Dedifferentiated amniotic fluid mesenchymal stem cell (primary cell): ENCODE measurements at regions not wholly inside any gene's neighbourhood (a gene's known extent, or its start where the extent isn't known, plus 50 kb on each side); places are given as distances from the start of the nearest gene placed in this dataset.
A peak's percentile ranks its signal among the peaks of the same experiment; 100 is the strongest.
"Not testable (repeated sequence)": the region's sequence is repeated elsewhere in the genome, so short reads cannot be mapped to it uniquely, and the experiment has no call there.

Experiments used
- DNase-seq: peaks from one replicate; pipeline ENCODE4 v3.0.0-alpha.2; 2016; ENCODE audit errors: extremely low spot score

DNA sequence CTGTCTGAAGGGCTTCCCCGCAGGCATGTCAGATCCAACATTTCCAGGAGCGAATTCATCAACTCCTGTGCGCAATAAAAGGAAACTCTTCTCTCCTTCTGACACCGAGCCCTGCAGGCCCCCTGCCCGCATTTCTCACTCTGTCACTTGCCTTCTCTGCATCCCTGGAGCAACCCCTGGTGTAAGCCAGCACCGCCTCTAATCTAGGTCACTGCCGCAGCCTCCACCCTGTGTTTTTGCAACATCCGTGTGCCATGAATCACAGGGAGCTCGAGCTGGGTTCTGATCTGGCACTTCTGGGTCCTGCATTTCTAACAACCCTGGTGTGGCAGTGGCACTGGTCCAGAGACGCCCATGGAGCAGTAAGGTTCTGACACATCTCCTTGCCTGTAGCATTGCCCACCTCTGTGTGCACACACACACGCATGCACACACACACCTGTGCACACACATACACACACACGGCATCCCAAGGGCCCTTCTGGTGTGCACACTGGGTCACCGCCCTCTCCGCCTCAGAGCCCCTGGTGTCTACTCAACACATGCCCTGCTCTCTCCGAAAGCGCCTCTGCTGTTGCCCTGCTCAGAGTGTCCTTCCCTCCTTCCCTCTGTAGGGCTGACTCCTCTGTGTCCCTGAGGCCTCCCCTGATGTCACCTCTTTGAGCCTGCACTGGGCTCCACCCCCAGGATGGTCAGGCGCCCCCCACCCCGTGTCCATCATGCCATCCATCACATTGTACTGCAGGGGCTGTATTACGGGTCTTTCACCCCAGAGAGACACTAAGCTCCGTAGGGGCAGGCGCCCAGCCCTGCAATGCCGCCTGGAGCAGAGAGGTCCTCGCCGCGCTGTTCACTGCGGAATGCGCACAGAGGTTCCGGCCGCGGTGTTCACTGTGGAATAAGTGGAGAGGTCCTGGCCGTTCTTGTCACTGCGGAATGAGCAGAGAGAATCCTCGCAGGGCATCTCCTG is 111.4 kb upstream of the SFSWAP start:
- no peak for DNase-seq

DNA sequence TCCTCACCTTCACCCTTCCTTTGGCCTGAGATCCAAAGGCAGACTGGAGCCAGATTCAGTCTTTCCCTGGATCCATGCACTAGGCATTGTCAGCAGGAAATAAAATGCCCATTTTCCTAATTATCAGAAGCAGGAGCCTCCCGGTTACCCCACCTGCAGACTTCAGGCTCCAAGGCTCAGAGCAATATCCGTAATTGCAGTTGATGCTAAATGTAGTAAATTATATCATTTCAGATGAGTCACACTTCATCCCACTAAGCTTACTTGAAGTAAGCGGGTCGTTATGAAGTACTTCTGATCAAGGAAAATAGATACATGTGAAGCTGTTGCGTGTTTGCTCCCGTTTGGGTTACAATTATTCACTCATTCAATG is 110.7 kb upstream of the SFSWAP start:
- no peak for DNase-seq

DNA sequence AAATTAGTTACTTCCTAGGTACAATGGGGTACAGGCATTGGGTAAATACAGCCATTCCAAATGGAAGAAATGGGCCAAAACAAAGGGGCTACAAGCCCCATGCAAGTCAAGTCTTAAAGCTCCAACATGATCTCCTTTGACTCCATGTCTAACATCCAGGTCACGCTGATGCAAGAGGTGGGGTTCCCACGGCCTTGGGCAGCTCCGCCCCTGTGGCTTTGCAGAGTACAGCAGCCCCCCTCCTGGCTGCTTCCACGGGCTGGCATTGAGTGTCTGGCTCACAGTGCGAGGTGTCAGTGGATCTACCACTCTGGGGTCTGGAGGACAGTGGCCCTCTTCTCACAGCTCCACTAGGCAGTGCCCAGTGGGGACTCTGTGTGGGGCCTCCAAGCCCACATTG is 109.4 kb upstream of the SFSWAP start:
- DNase-seq, result not testable (repeated sequence)

DNA sequence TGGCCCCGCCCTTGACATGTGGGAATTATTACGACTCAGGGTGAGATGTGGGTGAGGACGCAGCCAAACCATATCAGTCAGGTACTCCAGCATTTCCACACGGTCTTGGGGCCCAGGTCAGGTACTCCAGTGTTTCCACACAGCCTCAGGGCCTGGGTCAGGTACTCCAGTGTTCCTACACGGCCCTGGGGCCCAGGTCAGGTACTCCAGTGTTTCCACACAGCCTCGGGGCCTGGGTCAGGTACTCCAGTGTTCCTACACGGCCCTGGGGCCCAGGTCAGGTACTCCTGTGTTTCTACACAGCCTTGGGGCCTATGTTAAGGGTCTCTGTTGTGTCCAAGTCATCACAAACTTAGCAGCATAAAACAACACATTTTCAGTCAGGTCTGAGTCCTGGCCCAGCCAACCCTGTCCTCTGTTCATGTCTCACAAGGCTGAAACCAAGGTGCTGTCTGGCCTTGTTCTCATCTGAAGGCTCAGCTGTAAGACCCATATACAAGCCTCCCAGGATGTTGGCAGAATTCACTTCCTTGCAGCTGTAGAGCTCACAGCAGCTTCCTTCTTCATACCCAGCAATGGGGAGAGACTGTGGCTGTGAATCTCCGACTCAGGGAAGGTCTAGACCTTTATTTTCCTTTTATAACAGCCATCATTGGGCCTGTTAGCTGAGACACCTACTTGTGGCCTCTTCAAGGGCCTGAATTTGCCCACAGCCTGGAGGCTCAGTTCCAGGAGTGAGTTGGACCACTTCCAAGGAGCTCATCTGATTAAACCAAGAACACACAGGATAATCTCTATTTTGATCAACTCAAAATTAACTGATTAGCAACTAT is 107.6 kb upstream of the SFSWAP start:
- DNase-seq, result no peak

DNA sequence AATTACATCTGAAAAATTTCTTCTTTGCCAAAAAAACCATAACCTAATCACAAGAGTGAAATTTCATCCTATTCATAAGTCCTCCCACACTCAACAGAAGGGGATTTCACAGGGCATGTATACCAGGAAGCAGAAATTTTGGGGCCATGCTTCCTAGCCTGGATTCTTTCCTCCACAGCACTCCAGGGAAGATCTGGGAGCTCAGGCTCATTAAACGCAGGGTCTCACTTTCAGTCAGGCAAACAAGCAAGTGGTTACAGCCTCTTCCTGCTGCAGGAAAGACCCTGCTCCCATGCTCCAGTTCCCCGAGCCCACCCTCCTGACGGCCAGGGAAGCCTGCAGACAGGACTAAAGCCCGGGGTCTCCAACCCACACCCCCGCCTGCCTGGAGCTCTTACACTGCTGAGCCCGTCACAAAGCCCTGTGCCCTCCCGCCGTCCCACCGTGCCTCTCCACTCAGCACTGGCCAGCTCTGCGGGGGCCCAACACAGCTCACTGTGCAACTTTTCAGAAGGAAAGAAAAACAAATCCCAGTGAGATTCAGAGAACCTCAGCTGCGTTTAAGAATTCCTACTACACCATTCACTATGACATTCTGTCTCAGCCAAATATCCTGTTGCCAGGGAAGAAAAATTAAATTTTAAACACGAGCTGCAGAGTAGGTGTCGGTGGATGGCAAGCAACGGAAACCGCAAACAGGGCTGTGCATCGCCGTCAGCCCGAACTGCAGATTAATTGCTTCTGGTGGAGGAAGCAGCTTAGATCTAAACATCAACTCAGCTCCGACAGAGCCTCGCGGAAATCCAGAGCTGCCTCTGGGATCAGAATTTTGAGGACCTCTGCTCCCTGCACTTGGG is 106.7 kb upstream of the SFSWAP start:
- DNase-seq, result no peak

DNA sequence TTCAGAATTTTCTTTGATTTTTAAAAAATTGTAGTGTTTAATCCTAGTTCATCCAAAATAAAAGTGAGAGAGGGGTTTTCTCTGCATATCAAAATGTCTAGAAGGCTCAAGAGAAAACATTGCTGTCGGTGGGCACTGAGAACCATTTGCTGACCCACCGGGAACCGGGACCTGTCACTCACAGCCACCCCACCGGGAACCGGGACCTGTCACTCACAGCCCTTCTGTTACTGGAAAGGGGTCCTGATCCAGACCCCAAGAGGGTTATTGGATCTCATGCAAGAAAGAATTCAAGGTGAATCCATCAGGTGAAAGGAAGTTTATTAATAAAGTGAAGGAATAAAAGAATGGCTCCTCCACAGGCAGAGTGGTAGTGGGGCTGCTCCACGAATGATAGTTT is 106.0 kb upstream of the SFSWAP start:
- DNase-seq, result no peak

DNA sequence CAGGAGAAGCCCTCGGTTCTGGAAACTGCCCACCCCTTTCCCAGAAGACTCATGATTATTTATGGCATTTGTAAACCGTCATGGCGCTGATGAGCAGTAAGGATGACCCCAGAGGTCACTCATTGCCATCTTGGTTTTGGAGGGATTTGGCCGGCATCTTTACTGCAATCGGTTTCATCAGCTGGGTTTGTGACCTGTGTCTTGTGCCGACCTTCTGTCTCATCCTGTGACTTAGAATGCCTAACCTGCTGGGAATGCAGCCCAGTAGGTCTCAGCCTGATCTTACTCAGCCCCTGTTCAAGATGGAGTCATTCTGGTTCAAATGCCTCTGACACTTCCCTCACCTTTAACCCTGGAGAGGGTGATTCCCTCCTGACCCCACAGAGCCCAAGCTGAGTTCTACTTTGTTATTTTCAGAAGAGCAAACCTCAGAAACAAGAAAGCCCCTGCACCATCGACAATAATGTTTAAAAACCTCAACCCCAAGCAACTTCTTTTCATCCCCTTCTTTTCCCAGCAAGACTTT is 105.5 kb upstream of the SFSWAP start:
- no peak for DNase-seq

DNA sequence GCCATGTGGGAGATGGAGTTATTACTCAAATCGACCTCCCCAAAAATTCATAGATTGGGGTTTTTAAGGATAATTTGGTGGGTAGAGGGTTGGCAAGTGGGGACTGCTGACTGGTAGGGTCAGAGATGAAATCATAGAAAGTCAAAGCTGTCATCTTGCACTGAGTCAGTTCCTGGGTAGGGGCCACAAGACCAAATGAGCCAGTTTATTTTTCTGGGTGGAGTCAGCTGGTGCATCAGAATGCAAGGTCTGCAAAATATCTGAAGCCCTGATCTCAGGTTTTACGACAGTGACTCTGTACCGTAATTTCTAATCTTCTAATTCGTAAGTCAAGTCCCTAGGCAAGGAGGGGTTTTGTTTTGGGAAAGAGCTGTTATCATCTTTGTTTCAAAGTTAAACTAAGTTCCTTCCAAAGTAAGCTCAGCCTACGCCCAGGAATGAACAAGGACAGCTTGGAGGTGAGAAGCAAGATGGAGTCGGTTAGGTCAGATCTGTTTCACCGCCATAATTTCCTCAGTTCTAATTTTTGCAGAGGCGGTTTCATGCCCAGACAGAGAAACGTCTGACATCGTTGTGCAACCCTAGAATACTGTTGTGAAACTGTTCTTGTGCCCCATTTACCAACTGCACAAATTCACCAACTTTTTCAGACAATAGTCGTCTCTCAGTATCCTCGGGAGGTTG is 104.5 kb upstream of the SFSWAP start:
- no peak for DNase-seq

DNA sequence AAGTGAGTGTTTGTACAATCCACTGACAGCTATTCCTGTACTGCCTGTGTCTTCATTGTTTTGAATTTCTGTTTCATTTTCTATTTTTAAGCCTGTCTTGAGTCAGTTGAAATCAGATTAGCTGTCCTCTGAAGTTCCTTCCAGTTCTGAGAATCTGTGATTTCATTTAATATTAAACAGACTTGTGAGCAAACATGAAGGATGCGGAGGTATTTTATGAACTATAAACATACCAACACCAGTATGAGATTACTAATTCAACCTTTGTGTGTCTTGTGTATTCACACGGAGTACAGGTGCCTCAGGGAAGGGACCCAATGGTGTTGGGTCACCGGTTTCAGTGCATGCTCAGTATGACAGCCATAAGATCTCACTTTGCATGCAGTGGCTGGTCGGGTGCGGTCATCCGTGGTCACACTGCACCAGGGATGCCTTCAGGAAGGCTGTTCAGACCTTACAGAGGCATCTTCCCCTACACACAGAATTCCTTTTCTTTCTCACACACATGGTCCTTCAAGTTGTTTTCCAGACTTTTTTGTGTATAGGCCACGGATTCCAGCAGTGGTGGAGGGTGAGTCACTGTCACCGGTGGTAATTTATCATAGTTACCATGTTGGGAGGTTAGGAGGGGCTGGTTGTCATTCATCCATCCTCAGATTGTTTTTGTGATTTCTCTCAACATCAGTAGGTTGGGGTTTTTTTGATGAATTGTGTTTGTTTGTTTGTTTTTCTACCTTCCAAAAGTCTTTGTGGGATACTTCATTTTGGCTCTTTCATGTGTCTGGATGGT is 103.0 kb upstream of the SFSWAP start:
- no peak for DNase-seq

DNA sequence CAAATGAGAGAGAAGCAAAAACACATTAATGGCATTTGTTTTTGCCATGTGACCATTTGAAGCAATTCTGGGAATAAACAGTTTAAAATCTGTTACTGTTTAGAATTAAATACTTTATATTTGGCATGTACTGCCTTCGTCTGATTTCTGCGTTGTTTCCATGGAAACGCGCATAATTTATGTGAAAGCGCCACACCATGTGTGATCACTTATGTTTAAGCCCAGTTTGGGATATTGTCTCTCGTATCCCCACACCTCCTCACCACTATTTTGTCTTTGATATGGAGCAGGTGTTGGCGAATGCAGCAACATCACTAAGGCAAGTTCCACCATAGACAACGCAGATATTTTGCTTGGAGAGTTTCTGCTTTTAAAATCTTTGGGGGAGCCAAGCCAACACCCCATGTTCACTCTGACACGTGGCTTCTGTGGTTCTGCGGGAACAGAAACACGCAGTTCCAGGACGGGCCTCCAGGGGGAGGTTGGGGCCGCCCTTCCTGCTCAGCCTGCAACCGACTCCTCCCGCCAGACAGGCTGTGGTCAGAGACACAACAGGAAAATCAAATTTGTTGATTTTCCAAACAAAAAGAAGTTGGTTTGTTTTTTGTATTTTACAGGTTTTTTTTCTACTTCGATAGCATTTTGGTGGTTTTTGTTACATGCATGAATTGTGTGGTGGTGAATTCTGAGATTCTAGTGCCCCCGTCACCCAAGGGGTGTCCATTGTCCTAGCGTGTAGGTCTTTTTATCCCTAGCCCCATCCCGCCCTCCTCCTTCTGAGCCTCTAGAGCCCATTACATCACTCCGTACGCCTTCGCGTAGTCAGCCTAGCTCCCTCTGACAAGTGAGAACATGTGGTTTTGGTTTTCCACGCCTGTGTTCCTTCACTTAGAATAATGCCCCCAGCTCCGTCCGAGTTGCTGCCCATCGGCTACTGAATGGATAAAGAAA is 101.9 kb upstream of the SFSWAP start:
- DNase-seq, result peak; percentile 54

DNA sequence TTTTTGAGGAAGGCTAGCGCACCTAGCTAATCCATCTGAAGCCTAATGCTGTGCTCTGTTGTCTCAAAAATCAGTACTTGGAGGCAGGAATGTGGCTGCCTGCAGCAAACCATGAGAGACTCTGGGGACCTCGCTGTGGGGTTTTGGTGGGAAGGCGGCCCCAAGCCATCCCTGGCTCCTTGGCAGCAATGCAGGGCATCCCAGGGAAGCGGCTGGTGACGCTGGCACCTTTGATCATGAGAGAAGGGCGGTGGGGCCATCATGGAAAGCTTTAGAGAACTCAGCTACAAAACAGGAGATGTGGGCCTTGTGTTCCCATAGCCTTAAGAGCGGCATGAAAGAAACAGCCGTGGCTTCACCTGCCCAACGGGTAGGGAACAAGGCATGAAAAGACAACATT is 101.1 kb upstream of the SFSWAP start:
- no peak for DNase-seq

DNA sequence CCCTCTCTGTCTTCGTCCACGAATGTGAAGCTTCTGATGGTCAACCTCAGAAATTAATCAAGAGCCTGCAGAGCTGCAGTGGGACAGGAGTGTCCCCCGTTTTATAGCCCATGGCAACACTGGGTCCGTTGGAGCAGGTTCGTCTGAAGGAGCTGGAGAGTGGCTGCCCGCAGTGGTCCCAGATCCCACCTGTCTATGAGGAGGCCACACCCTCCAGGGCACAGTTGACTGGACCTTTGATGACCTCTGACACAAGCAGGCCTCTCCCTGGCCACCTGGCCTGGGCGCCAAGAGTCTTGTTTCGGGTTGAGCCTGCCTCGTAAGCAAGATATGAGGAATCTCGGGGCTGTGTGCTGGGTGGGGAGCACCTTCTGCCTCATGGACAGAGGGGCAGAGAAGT is 100.7 kb upstream of the SFSWAP start:
- no peak for DNase-seq

DNA sequence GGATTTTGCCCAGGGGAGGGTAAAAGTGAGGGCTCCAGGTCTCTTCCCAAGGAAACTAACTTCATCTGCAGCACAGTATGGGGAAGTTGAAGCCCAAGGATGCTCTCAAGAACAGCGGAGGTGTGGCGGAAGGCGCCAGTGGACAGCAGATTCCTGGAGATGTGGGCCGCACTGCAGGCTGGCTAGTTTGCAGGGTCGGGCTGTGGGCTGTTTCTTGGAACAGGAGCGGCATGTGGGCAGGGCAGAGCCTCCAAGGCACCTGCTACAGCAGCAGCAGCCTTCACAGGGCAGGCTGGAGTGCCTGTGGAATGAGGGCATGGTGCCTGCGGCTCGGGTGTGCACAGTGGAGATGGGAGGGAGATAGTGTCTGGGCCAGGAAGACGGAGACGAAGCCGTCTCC is 100.0 kb upstream of the SFSWAP start:
- DNase-seq, result no peak

DNA sequence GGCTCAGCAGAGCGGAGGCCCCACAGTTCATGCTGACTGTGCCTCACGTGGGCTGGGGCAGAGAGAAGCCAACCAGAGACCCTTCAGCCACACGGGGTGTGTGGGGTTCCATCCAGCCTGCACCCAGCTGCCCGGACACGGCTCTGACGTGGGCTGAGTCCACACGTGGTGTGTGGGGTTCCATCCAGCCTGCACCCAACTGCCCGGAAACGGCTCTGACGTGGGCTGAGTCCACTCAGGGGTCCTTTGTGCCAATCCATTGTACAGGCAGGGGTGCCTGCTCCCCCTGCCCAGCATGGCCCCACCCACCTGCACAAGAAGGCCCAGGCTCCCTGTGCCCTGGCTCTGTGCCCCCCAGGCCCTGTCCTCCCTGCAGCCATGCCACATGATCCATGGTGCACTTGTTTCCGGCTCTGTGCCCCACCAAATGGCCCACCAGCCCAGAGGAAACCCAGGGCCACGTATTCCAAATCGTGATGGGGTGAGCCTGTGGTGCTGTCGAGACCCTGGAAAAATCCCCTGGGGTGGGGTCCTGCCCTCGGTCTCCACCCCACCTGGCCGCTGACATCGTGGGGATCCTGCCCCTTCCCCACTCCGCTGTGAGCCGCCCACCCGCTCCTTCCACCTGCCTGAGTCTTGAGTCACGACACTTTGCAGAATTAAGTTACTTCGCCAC is 99.3 kb upstream of the SFSWAP start:
- DNase-seq, result no peak

DNA sequence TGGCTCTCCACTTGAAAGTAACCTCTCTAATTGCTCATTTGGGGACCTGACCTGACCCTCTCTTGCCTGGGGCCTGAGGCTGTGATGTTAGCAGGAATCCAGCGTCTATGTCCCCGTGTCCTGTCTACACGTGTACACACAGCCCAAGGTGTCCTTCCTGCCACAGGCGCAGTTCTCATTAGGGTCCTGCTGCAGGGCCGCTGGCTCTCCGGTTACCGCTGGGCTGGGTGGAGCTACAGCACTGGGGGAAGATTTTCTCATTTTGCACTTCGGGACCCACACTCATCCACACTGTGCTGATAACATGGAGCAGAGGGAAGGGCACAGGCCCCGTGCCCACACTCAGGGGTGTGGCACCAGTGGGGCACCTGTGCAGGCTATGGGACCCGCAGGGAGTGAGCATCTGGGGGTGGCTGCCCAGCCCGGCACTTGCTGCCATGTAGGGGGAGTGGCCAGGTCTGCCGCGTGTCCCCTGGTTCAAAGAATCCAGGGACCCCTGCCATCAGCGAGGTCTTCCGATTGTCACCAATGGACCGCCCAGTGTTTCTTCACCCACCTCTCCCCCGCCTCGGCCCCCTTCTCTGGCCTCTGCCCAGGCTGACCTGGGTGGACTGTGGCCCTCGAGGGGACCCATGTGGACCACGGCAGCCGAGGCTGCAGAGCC is 98.7 kb upstream of the SFSWAP start:
- DNase-seq, result no peak

DNA sequence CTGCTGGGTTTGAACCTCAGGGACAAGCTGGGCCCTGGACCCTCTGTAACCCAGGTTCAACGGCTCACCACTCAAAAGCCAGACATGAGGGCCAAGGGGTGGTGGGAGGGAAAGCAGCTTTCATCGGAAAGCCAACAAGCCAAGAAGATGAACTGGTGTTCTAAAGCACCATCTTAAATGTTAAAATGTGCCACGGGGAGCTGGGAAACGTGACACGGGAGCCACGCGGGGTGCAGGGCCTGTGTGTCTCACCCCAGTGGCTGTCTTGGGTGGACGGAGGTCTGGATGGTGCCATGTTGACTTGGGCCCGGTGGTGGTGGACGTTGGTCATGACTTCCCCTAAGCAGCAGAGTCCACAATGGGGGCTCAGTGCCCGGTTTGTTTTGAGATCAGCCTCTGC is 97.7 kb upstream of the SFSWAP start:
- DNase-seq, result no peak

DNA sequence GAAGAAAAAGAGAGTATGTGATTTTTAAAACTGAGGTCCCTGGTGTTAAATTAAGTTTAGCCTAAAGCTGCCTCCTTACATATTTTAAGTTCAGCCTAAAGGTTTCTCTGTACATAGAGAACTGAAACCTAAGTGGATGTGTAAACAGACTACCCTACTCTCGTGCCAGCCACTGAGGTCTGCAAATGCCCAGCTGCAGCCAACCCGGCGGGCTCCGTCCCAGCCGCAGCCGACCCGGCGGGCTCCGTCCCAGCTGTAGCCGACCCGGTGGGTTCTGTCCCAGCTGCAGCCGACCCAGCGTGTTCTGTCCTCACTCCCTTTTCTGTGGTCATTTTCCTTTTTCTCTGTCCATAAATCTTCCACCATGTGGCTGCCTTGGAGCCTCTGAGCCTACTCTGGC is 97.2 kb upstream of the SFSWAP start:
- no peak for DNase-seq
